SIG-M5 (cell line): ENCODE measurements at regions not wholly inside any gene's neighbourhood (a gene's known extent, or its start where the extent isn't known, plus 50 kb on each side); places are given as distances from the start of the nearest gene placed in this dataset.
"Not testable (repeated sequence)": the region's sequence is repeated elsewhere in the genome, so short reads cannot be mapped to it uniquely, and the experiment has no call there.

Experiments used
- DNase-seq: peaks from one replicate; lab custom pipeline; 2025; lab: John Stamatoyannopoulos, UW

- DNase-seq = no peak
Observed at GRCh38 chr15:58295637-58296215, 136.1 kb upstream of the LIPC start.

- DNase-seq = no peak
Observed at GRCh38 chr15:58296276-58296675, 135.5 kb upstream of the LIPC start.

DNA sequence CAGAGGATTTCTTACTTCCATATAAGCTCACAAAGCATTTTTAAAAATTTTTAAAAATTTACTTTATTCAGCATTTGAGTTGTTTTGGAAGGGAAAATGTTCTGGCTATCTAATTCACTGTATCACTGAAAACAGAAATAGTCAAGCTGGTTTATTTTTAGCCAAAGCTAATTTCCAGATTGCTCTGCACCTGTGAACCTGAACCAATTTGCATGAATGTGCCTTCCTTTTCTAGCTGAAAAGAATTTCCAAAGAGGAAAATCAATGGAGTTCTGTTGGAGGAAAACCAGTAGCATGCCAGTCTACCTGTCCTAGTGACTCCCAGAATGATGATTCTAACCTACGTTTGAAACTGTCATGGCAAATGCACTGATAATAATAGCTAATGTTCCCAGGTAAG lies 134.2 kb upstream of the LIPC start:
- no peak for DNase-seq

DNA sequence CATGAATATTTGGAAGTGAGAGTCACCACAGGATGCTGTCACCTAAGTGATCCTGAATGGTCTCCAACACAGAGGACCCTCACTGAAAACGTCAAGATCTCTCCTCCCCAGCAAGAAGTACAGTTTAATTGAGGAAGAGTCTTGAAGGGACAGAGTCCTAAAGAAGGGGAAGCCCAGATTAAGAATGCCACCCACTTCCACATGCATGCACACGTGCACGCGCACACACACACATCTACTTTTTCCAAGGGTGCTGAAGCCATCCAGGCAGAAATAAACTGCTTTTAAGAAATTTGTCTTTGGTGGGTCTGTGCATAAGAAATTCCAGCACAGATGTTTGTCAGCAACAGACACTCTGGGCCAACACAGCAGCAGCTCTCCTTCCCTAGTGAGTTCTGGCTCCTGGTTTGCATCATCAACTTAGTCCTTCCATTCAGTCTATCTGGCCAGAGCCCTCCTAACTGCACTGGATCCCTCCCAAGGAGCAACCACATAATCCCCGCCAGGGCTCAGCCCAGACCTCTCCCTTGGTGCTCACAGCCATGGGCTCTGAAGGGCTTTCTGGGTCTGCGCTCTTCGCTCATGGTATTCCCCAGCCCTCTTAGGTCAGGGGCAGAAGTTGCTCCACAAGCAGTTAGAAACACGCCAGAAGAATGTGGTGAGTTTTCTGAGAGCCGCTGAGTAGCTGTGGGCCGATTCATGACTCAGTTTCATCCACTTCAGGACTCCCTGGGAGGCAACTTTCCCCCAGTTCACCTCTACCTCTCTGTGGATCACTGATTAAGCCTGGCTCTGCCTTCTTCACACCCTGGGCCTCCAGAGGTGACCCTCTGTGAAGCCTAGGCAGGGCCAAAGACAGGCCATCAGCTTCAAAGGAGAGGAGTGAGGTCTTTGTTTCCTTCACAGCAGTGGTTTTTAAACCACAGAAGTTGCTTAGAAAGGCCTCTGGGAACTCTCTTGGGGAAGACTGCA lies 132.6 kb upstream of the LIPC start:
- no peak for DNase-seq

- DNase-seq = no peak
Observed at GRCh38 chr15:58302832-58303231, 129.0 kb upstream of the LIPC start.

GRCh38 chr15:58303236-58303635 lies 128.6 kb upstream of the LIPC start:
- no peak for DNase-seq

DNA sequence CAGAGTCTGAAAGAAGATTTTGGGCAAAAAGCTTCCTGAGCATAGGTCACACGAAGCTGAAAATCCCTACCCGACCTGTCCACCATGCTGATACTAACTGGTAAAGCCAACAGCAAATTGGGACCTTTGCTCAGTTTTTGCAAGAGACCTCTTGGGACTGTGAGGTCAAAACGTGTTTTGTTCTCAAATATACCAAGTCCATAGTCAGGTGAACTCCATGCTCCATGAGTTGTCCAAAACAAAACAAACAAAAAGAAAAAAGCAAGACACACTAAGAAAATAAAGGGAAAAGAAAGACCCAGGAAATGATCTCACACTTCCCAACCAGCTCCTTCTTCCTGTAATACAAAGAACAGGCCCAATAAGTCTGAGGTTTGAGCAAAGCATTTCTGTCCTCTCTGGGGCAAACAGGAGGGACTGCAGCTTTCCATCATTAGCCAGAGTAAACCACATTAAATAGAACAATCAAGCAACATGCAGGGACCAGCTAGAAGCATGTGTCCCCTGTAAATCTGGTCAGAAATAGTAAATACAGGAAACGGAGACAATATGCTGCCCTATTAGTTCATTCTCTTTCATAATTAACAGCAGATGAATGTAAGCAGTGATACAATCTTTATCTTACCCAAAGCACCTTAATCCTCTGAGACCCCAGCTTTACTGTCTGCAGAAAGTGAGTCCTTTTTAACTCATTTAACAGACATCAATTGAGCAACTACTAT lies 125.0 kb upstream of the LIPC start:
- DNase-seq = no peak

GRCh38 chr15:58307313-58307961 lies 124.4 kb upstream of the LIPC start:
- DNase-seq = no peak

GRCh38 chr15:58308742-58309355 lies 122.9 kb upstream of the LIPC start:
- DNase-seq = no peak

- DNase-seq = no peak
Observed at GRCh38 chr15:58309963-58310928, 121.5 kb upstream of the LIPC start.

GRCh38 chr15:58311556-58311955 lies 120.2 kb upstream of the LIPC start:
- no peak for DNase-seq

DNA sequence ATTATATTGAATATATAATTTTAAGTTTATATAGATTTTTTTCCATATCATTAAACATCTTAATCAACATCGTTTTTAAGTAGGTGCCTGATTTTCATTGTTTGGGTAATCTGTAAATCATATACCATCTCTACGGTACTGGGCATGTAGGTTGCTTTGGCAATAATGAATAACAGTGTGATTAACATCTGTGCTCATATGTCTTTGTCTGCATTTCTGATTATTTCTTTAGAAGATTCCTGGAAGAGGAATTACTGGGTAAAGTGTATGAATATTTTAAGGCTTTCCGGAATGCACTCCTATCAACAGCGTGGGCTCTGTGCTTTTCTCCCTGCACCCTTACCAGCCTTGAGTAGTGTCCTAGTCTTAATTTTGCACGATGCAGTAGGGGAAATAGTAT lies 119.8 kb upstream of the LIPC start:
- no peak for DNase-seq

DNA sequence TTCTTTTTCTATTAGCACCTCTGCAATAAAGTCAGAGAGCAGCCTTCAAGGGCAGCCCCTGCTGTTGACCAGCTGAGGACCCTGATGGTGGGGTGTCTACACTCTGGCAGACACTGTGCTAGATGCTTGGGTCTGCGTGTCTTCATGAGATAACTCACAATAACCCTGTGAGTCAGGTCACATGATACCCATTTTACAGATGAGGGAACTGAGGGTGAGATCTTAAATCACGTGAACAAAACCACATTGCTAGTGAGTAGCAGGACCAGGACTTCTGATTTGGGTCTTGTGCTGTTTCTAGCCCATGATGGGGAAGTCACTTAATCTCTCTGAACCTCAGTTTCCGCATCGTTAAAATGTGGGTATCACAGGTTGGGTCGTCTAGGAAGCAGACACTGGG lies 118.5 kb upstream of the LIPC start:
- DNase-seq = no peak

- DNase-seq = no peak
Observed at GRCh38 chr15:58313810-58314592, 117.8 kb upstream of the LIPC start.

DNA sequence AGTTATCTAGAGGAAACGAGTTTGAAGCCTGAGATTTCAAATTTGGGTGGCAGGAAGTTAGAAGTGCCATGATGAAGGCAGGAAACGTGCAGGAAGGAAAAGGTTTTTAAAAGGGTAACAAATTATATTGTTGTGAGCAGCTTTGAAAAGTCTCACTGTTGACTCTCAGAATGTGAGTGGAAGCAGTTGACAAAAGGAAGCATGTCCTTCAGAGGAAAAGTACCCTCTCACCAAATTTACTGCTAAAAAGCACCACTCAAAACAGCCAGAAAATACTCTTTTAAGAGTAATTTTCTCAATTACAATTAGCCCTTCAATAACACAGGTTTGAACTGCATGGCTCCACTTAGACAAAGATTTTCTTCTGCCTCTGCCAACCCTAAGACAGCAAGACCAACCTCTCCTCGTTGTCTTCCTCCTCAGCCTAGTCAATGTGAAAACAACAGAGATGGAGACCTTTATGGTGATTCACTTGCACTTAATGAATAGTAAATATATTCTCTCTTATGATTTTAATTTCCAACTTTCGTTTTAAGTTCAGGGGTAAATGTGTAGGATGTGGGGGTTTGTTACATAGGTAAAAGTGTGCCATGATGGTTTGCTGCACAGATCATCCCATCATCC lies 117.1 kb upstream of the LIPC start:
- DNase-seq = no peak

- no peak for DNase-seq
Observed at GRCh38 chr15:58318517-58318916, 113.3 kb upstream of the LIPC start.

DNA sequence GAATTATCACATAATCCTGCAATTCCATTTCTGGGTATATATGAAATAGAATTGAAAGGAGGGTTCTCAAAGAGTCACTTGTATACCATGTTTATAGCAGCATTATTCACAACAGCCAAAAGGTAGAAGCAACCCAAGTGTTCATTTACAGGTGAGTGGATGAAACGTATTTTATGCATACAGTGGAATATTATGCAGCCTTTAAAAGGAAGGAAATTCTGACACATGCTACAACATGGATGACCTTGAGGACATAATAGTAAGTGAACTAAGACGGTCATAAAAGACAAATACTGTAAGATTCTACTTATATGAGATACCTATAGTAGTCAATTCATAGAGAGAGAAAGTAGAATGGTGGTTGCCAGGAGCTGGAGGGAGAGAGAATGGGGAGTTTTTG lies 110.8 kb upstream of the LIPC start:
- DNase-seq = no peak

- DNase-seq = no peak
Observed at GRCh38 chr15:58322253-58322652, 109.5 kb upstream of the LIPC start.

- not testable (repeated sequence) for DNase-seq
Observed at GRCh38 chr15:58323321-58323720, 108.5 kb upstream of the LIPC start.
